ENCODE measurements at regions not wholly inside any gene's neighbourhood (a gene's known extent, or its start where the extent isn't known, plus 50 kb on each side); places are given as distances from the start of the nearest gene placed in this dataset.
"Not testable (repeated sequence)": the region's sequence is repeated elsewhere in the genome, so short reads cannot be mapped to it uniquely, and the experiment has no call there.

DNA sequence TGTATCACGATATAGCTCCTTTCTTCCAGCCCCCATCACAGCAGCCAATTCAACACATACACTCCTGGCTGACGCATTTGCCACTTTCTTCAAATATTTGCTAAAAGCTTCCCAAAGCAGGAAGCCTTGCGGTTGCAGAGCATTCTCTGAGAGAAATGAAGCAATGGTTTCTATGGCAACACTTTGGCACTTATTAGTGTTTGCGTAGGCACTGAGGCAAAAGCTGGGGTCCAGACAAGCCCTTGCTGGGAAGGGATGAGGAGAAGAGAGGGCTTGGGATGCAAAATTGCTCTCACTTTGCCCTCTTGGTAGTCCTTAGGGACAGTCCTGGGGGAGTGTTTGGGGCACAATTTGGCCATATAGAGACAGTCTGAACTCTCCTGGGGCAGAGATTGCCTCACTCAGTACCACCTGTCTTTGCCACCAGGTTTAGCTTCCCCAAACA lies 55.0 kb upstream of the PAK3 start:
- no peak for DNase-seq

- DNase-seq = no peak
Observed at GRCh38 chrX:111040377-111041017, 55.5 kb upstream of the PAK3 start.

DNA sequence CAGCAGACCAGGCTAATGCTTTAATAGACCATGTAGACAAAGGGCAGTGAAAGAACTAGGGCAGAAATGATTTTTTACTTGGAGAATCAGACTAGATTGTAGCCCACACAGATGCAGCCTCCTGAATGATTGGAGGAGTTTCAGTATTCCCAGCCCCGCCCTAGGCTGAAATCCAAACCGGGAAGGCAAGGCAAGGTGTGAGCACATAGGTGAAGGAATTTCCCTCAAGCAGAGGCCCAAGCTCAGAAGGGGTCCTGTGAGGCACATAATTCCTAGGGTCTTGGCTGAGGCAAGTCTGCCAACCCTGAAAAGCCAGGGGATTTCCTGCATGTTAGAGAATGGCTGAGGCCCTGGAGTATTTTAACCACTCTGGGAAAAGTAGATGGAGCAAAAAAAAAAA lies 56.4 kb upstream of the PAK3 start:
- no peak for DNase-seq

DNA sequence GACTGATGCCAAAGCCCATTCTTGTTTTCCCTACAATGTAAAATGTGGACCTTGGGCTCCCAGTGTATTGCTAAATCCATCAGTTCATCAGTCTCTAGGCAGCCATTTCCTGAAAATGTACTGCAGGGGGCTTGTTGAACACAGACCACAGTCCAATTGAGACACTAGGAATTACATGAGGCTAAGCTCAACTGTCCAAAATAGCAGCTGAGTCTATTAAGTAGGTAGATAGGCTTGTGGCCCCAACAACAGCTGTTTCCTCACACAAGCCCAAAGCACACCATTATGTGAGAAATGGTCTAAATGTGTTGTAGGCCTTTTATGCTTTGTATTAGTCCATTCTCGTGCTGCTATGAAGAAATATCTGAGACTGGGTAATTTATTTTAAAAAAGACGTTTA lies 60.0 kb upstream of the PAK3 start:
- DNase-seq = no peak

GRCh38 chrX:111035256-111035655 lies 60.7 kb upstream of the PAK3 start:
- no peak for DNase-seq

GRCh38 chrX:111022998-111023397 lies 73.0 kb upstream of the PAK3 start:
- not testable (repeated sequence) for DNase-seq

DNA sequence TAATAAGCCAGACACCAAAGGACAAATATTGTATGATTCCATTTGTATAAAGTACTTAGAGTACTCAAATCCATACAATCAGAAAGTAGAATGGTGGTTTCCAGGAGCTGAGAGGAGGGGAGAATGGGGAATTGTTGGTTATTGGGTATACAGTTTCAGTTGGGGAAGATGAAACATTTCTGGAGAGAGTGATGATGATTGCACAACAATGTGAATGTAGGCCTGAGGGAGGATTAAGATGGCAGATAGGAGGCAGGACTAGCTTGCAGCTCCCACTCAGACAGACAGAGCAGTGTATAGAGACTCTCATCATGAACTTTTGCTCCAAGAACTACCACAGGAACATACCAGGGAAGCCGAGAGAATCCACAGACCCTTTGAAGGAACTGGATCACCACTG lies 75.7 kb upstream of the PAK3 start:
- DNase-seq = no peak

DNA sequence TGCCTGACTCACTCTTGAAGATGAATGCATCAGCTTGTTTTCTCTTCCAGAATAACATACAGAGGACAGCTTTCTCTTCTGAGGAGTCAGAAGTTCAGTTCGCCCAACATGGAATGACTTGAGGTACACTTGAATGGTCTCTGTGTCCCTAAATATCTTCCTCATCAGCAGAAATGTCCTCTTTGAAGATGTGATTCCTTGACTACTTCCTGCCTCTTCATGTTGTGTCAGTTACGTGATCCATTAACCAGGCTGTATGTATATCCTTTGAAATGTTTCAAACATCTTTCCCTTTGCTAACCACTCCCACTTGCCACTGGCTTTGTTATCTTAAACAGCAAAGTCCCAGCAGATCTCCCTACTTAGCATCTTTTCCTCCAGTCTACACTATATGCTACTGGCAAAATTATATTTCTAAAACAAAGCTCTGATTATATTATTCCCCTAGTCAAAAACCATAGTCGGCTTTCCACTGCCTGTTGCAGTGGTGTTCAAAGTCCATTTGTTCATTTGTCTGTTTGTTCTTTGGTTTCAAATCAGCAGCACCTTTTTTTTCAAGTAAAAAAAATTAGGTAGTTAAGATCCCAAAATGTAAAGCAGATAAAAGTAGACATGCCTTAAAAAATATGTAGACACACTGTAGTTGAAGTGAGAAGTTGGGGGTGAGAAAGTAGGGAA lies 82.1 kb upstream of the PAK3 start:
- DNase-seq = no peak

GRCh38 chrX:111010111-111010510 lies 85.9 kb upstream of the PAK3 start:
- no peak for DNase-seq

DNA sequence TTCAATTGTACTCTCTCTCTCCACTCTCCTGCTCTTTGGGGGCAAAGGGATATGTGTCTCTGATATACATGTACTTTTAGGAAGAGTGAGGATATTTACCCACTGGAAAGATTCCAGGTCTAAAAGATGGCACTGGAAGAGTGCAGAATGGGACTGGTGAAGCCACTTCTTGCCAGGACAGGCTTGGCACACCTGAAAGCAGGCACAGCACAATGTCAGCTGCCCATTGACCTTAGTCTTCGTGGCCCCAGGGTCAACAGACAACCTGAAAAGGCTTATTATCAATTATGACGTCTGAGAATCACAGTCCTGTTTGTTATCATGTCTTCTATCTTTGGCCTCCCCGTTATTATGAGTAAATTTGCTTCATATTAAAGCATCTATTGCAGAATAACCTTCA lies 86.7 kb upstream of the PAK3 start:
- DNase-seq = no peak

GRCh38 chrX:111008126-111008525 lies 87.9 kb upstream of the PAK3 start:
- DNase-seq = no peak

DNA sequence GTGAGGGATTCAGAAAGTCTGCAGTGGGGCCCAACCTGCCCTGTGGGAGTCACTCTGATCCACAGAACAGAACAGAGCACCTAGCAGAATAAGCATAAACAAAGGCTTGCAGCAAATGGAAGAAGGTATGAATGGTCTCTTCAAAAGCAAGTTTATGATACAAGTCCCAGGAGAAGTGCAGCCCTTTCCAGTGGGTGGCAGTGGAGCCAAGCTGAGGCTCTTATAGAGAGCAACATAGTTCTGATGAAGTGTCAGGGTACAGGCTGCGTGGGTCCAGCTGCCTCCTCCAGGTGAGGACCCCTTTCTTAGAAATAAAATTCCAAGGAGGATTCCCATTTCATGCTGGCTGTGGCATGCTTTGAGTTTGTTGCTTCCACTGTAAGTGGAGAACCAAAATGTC lies 88.8 kb upstream of the PAK3 start:
- DNase-seq = no peak

- DNase-seq = no peak
Observed at GRCh38 chrX:111006116-111006515, 89.9 kb upstream of the PAK3 start.

DNA sequence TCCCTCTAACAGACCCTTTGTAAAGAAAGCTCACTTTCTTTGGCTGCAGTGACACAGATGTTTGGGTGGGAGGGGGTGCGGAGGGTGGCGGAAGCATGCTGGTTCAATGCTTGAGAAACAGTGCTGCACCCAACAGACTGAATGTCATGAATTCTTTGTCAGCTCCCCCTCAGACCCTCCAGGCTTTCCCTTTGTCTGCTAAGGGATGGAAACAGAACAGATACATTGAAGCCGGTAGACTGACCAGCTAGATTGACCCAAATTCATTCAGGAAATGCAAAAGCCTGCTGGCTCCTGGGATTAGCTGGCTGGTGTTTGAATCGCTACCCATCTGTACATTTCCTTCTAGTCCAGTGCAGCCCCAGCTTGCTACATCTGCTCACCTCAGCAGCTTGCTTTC lies 90.8 kb upstream of the PAK3 start:
- DNase-seq = no peak

DNA sequence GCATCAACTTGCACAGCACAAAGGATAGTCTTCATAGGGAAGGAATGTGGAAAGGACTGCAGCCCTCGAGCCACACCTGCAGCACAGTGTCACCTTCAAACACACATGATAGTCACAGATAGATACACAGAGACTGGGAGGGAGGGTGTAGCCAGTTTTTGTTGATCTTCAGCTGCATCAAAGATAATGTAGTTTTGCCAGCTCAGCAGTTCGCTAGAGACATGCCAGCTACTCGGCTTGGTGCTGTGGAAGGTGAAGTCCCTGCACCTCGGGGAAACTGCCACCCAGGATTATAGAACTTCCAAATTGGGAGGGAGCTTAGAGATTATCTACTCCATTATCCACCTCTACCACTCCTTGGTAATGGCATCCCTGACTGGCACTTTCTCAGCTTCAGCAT lies 92.9 kb upstream of the PAK3 start:
- no peak for DNase-seq

DNA sequence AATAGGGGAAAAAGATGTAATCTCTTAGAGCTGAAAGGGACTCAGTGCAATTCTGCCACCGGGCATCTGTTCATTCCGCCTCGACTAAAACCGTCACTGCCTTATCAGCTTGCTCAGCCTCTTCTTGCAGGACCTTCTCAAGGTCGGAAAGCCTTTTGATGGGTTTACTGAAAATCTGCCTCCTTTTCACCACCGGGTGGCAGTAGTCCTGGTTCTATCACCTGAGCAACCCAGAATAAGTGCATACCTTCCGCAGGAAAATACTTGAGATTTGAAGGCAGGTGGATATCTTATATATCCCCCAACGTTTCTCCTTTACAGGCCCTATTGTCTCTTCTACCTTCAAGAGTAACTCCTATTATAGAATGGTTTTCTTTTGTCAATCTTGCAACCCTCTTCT lies 103.4 kb upstream of the PAK3 start:
- no peak for DNase-seq

DNA sequence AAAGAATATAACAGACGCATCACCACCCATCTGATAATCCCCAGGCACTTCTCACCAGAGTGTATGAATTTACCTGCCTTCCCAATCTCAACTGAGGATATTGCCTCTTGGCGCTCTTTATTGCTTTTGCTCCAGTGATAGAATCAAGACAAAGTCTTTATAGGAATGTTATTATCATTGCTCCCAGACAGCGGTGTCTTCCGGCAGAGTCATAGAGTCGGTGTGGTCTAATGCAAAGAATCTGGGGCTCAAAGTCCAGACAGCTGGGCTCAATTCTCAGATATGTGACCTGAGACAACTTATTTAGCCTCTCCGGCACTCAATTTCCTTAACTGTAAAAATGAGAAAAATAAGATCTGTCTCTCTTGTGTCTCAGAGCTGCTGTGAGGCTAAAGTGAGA lies 106.1 kb upstream of the PAK3 start:
- DNase-seq = no peak

- no peak for DNase-seq
Observed at GRCh38 chrX:110989447-110989846, 106.5 kb upstream of the PAK3 start.

DNA sequence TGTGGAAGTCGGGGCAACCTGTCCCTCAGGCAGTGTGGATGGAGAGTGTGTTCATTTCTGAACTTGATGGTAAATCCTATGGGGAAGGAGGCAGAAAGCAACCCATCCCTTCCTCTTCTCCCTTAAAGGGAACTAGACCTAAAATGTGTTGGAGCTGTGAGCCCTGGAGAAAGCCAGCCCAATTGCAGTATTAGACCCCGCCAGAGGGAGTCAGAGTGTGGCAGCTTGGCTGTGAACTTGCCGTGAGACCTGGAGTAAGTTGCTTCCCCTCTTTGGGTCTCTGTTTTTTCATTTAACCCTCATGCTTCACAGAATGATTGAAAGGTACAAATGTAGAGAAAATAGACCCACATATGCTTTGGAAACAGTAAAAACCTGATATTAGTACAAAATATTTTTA lies 108.7 kb upstream of the PAK3 start:
- no peak for DNase-seq

DNA sequence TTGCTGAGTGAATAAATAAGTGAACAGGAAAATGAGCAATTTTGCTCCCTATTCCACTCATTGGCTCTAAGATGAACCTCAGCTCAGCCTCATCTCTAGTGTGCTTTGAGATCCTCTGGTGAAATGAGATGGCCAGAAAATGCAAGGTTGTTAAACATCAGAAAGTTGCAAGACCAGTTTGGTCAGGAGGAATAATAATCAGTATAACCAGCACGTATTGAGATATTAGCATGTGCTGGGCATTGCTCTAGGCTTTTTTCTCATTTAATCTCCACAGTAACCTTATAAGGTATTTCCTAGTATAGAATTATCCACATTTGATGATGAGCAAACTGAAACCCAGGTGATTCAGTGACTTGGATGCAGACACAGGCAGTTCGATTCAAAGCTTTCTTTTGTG lies 110.5 kb upstream of the PAK3 start:
- DNase-seq = no peak

DNA sequence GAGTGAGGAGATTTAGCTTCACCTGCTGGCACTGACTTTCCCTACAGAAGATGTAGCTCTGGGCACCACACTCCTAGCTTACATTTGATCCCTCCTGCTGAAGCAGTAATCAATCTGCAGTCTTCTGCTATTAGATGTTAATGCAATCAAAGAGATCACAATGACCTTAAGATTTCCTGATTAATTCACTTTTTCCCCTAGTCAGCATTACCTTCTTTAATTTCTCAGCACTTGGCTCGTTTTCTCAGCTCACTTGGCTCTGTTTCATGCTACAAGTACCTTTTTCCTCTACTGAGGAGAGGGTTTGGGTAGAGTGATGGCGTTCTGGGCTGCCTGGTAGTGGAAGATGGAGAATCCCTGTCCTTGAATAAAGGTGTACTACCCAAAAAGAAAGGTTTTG lies 113.0 kb upstream of the PAK3 start:
- DNase-seq = no peak

- DNase-seq = no peak
Observed at GRCh38 chrX:110966839-110967238, 129.2 kb upstream of the PAK3 start.

- DNase-seq = no peak
Observed at GRCh38 chrX:110966091-110966454, 129.9 kb upstream of the PAK3 start.

DNA sequence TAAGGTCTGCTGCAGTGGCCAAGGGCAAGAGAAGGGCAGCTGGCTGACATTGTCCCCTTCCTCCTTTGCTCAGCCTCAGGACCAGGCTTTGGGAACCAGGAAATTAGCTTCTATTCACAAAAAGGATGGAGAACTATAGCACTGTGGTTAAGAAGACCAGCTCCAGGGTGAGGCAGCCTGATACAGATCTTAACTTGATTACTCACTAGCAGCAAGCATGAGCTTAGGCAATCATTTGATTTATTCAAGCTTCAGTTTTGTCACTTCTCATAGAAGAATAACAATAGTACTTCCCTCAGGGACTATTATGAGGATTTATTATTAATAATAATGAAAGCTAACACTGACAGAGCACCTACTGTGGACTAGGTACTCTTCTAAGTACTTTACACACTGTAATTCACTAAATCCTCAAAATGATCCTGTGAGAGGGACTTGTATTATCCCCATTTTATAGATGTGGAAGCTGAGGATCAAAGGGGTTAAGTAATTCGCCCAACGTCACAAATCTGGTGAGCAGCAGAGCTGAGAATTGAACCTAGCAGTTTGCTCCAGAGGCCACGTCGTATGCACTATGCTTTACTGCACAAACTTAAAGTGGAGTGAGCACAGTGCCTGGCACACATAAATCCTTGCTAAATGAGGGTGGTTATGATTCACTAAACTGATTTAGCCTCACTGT lies 130.4 kb upstream of the PAK3 start:
- DNase-seq = no peak

GRCh38 chrX:110964786-110965185 lies 131.2 kb upstream of the PAK3 start:
- DNase-seq = no peak
